HepG2 (cell line): ENCODE measurements at regions not wholly inside any gene's neighbourhood (a gene's known extent, or its start where the extent isn't known, plus 50 kb on each side); places are given as distances from the start of the nearest gene placed in this dataset.

ENCODE experiments used
- ATAC-seq: fragments of 200-7000 bp; cut with Tn5 transposase; 3 replicates; pipeline ENCODE4 v1.9.1; 2020; ENCODE audit warnings: mild to moderate bottlenecking, moderate library complexity
- BruUV-seq: library from RNA; stranded (reverse); fragments of 400-500 nt; replicated peaks from 2 replicates; lab custom pipeline; 2021; lab: Mats Ljungman, UMichigan
- CTCF ChIA-PET: fragments of 300-600 bp; formaldehyde crosslinking; extraction: SDS; loops from one replicate; lab custom pipeline; 2021; ENCODE audit warnings: low total read pairs, inconsistent platforms, low intra/inter-chr PET ratio; lab: Yijun Ruan, JAX
- POLR2A ChIA-PET: fragments of 350-600 bp; sonication (Branson Sonifier 250); formaldehyde crosslinking; loops from one replicate; lab custom pipeline; 2020; ENCODE audit warnings: antibody characterized with exemption, inconsistent platforms; lab: Yijun Ruan, JAX
- DNase-seq: peaks from one replicate; pipeline ENCODE4 v3.0.0-alpha.2; 2015; ENCODE audit warnings: low spot score
- FAIRE-seq: peaks from 3 replicates; lab custom pipeline; 2011; peaks lifted over from hg19 to GRCh38; lab: Jason Lieb, UNC
- H2AFZ ChIP-seq: one replicate; pipeline ENCODE4 v1.6.1; 2011; ENCODE audit warnings: low read length, inconsistent platforms
- H3K27ac ChIP-seq: fragments of 300-600 bp; 3 replicates; pipeline ENCODE4 v1.8.0; 2011; ENCODE audit warnings: mixed run types, mild to moderate bottlenecking, mixed read lengths, low read length, inconsistent platforms; ENCODE audit not compliant: insufficient read depth; ENCODE audit errors: extremely low read length
- H3K27me3 ChIP-seq, 2 experiments: fragments of 200-600 bp in 1 of 2; 2 replicates in 1 of 2; 3 replicates in 1 of 2; pipeline versions ENCODE4 v1.6.0 to v1.8.0; 2011; ENCODE audit warnings: low read length in 2 of 2, mild to moderate bottlenecking in 2 of 2, moderate library complexity in 2 of 2, inconsistent platforms in 1 of 2; ENCODE audit not compliant: insufficient read depth in 2 of 2, control insufficient read depth in 1 of 2
- H3K36me3 ChIP-seq, 2 experiments: fragments of 200-600 bp in 1 of 2; replicated peaks in 1 of 2; 2 replicates in 1 of 2; 3 replicates in 1 of 2; pipeline versions ENCODE4 v1.5.1 to v1.8.0; 2011; ENCODE audit warnings: low read length in 2 of 2, inconsistent platforms in 1 of 2; ENCODE audit not compliant: insufficient read depth in 2 of 2, control insufficient read depth in 1 of 2
- H3K4me1 ChIP-seq: 2 replicates; pipeline ENCODE4 v1.5.1; 2012; ENCODE audit warnings: low read length, inconsistent platforms; ENCODE audit not compliant: insufficient read depth
- H3K4me2 ChIP-seq: 2 replicates; pipeline ENCODE4 v1.6.0; 2011; ENCODE audit warnings: low read depth, low read length, inconsistent platforms
- H3K4me3 ChIP-seq, 3 experiments: fragments of 200-600 bp in 1 of 3; sonication (generic), shearing (Covaris generic) in 1 of 3; replicated peaks in 1 of 3; 2 replicates each; pipeline ENCODE4 v1.5.1; 2011 to 2016; ENCODE audit warnings: low read length in 3 of 3, inconsistent platforms in 2 of 3, low read depth in 2 of 3, mild to moderate bottlenecking in 2 of 3, control low read depth in 1 of 3, mixed read lengths in 1 of 3; ENCODE audit not compliant: insufficient read depth in 1 of 3
- H3K79me2 ChIP-seq: one replicate; pipeline ENCODE4 v1.6.1; 2011; ENCODE audit warnings: low read length, inconsistent platforms; ENCODE audit not compliant: insufficient read depth
- H3K9ac ChIP-seq: 2 replicates; pipeline ENCODE4 v1.6.0; 2011; ENCODE audit warnings: mild to moderate bottlenecking, low read depth, low read length, inconsistent platforms; ENCODE audit not compliant: insufficient read depth
- H3K9me3 ChIP-seq: 2 replicates; pipeline ENCODE4 v1.5.1; 2012; ENCODE audit warnings: mild to moderate bottlenecking, low read length
- H4K20me1 ChIP-seq: 2 replicates; pipeline ENCODE4 v1.6.0; 2011; ENCODE audit warnings: inconsistent platforms, mild to moderate bottlenecking, low read length, moderate library complexity; ENCODE audit not compliant: insufficient read depth
- HDAC2 ChIP-seq: sonication (generic); formaldehyde crosslinking; IDR thresholded peaks from 2 replicates; pipeline ENCODE4 v1.4.0; 2020; ENCODE audit warnings: missing genetic modification reagents
- KLF13 ChIP-seq: sonication (generic); formaldehyde crosslinking; IDR thresholded peaks from 2 replicates; pipeline ENCODE4 v1.4.0; 2020; ENCODE audit warnings: mild to moderate bottlenecking, missing genetic modification reagents
- KMT2A ChIP-seq: sonication (generic); formaldehyde crosslinking; IDR thresholded peaks from 2 replicates; pipeline ENCODE4 v1.4.0; 2020; ENCODE audit warnings: missing genetic modification reagents
- PBX2 ChIP-seq: IDR thresholded peaks from 2 replicates; pipeline ENCODE4 v1.6.1; 2016; ENCODE audit warnings: control low read depth
- PHF20 ChIP-seq: sonication (generic); formaldehyde crosslinking; IDR thresholded peaks from 2 replicates; pipeline ENCODE4 v1.5.0; 2020; ENCODE audit warnings: mild to moderate bottlenecking, missing genetic modification reagents
- RNF219 ChIP-seq: sonication (generic); formaldehyde crosslinking; IDR thresholded peaks from 2 replicates; pipeline ENCODE4 v1.5.0; 2020; ENCODE audit warnings: mild to moderate bottlenecking, missing genetic modification reagents
- SIX1 ChIP-seq: sonication (generic); formaldehyde crosslinking; IDR thresholded peaks from 2 replicates; pipeline ENCODE4 v1.4.0; 2020; ENCODE audit warnings: missing genetic modification reagents, borderline replicate concordance
- TFE3 ChIP-seq: IDR thresholded peaks from 2 replicates; pipeline ENCODE4 v1.6.1; 2016
- USF2 ChIP-seq, 2 experiments: sonication (generic) in 1 of 2; formaldehyde crosslinking in 1 of 2; IDR thresholded peaks; 2 replicates each; pipeline versions ENCODE4 v1.5.1 to v1.6.1; 2011 to 2020; ENCODE audit warnings: borderline replicate concordance in 1 of 2, low read depth in 1 of 2, low read length in 1 of 2, mild to moderate bottlenecking in 1 of 2, missing genetic modification reagents in 1 of 2, moderate library complexity in 1 of 2
- YEATS4 ChIP-seq: sonication (generic); formaldehyde crosslinking; IDR thresholded peaks from 2 replicates; pipeline ENCODE4 v1.4.0; 2020; ENCODE audit warnings: missing genetic modification reagents, borderline replicate concordance
- ZNF614 ChIP-seq: IDR thresholded peaks from 2 replicates; pipeline ENCODE4 v1.6.1; 2018; ENCODE audit warnings: missing biosample characterization, missing genetic modification reagents, inconsistent platforms, borderline replicate concordance
- in situ Hi-C: cut with HindIII; loops from 2 replicates; pipeline ENCODE4 v1.10.0; 2017; ENCODE audit warnings: low pct_unique_long_range_greater_than_20kb; ENCODE audit not compliant: extremely low pct_ligation_motif_present
- intact Hi-C: fragments of 100-400 bp; cut with micrococcal nuclease; formaldehyde crosslinking; loops from one replicate; pipeline ENCODE4 v1.10.0; 2022; ENCODE audit not compliant: unreplicated experiment
- TF ChIP-seq, protein P1 (sequence below): sonication (generic); formaldehyde crosslinking; IDR thresholded peaks from 2 replicates; pipeline ENCODE4 v1.5.1; 2020; ENCODE audit warnings: missing genetic modification reagents, mild to moderate bottlenecking, borderline replicate concordance

DNA sequence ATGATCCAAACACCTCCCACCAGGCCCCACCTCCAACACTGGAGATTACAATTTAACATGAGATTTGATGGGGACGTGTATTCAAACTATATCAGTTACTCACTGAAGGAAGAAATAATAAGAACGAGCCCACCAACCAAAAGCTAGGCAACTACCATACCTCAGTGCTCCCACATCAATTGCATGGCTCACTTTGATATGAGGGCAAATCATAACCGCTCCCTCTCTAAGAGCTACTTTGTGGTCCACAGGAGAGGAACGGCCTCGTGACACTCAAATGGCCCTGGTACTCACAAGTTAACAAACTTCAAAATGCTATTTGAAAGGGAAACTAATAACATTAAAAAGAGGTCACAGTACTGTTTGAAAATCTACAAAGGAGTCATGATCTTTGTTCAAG, 170.7 kb upstream of the SLC7A11 start (continued):
- TF ChIP-seq KMT2A (CRISPR knock-in tag) (no peak), TFE3 (0 out of 2 replicates have a peak, but pooled peaks have one; percentile 11)

DNA sequence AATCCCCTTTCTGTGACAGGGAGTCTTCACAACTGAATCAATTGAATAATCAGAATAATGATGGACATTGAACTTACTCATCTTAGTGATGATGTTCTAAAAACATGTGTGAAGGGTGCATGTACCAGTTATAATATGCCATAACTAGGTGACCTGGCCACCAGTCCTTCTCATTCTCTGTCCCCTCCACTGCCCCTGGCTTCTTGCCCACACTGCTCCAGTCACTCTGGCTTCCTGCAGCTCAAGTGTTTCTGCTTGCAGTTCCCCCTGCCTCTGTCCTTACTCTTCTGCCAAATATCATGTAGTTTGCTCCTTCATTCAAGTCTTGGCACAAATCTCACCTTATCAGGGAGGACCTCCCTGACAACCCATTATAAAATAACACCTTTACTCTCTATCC, 168.1 kb upstream of the SLC7A11 start:
- ATAC-seq (no peak), FAIRE-seq (no peak), DNase-seq (no peak)
- H2AFZ ChIP-seq = no peak overlapping the region
- no peaks in the 10 kb centered on the region for H3K36me3 ChIP-seq
- no peaks in the 10 kb centered on the region for H3K27me3 ChIP-seq
- H3K79me2 ChIP-seq = no peaks in the 10 kb centered on the region
- BruUV-seq = no TSS peak
- H3K9me3 ChIP-seq = no peaks in the 10 kb centered on the region
- no peak overlapping the region for H3K27ac ChIP-seq
- POLR2A ChIA-PET = no interaction called here
- no peaks in the 10 kb centered on the region for H4K20me1 ChIP-seq
- no peak overlapping the region for H3K4me3 ChIP-seq
- in situ Hi-C loops = no loop called here
- CTCF ChIA-PET = no interaction called here
- no peak overlapping the region for H3K9ac ChIP-seq
- no peak overlapping the region for H3K4me2 ChIP-seq
- peaks cover 21% of the 10 kb centered on the region for H3K4me1 ChIP-seq
- intact Hi-C loops = no loop called here
- no peak for TF ChIP-seq HDAC2
- TF ChIP-seq PBX2 = no peak
- TF ChIP-seq, protein P1, sequence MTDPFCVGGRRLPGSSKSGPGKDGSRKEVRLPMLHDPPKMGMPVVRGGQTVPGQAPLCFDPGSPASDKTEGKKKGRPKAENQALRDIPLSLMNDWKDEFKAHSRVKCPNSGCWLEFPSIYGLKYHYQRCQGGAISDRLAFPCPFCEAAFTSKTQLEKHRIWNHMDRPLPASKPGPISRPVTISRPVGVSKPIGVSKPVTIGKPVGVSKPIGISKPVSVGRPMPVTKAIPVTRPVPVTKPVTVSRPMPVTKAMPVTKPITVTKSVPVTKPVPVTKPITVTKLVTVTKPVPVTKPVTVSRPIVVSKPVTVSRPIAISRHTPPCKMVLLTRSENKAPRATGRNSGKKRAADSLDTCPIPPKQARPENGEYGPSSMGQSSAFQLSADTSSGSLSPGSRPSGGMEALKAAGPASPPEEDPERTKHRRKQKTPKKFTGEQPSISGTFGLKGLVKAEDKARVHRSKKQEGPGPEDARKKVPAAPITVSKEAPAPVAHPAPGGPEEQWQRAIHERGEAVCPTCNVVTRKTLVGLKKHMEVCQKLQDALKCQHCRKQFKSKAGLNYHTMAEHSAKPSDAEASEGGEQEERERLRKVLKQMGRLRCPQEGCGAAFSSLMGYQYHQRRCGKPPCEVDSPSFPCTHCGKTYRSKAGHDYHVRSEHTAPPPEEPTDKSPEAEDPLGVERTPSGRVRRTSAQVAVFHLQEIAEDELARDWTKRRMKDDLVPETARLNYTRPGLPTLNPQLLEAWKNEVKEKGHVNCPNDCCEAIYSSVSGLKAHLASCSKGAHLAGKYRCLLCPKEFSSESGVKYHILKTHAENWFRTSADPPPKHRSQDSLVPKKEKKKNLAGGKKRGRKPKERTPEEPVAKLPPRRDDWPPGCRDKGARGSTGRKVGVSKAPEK (CRISPR knock-in tag) = no peak
- TF ChIP-seq USF2 (IDR thresholded peaks at IDR 0.05; ENCODE audit: low read depth, low read length) = no peak
- TF ChIP-seq USF2 (CRISPR knock-in tag; IDR thresholded peaks at IDR 0.05; ENCODE audit: borderline replicate concordance) = no peak
- no peak for TF ChIP-seq KLF13
- TF ChIP-seq PHF20 = no peak
- no peak for TF ChIP-seq YEATS4 (CRISPR knock-in tag)
- TF ChIP-seq ZNF614 (CRISPR knock-in tag) = no peak
- TF ChIP-seq RNF219 (CRISPR knock-in tag) = no peak
- TF ChIP-seq SIX1 (CRISPR knock-in tag) = no peak
